GM23248 (cell line): ENCODE measurements at regions not wholly inside any gene's neighbourhood (a gene's known extent, or its start where the extent isn't known, plus 50 kb on each side); places are given as distances from the start of the nearest gene placed in this dataset.

ENCODE experiments used
- EZH2 ChIP-seq: fragments of 200-600 bp; sonication (generic); IDR thresholded peaks from 2 replicates; pipeline ENCODE4 v1.6.1; 2018; ENCODE audit warnings: antibody characterized with exemption, mild to moderate bottlenecking; ENCODE audit not compliant: insufficient read depth, poor library complexity, severe bottlenecking
- EZH2phosphoT487 ChIP-seq: fragments of 200-600 bp; sonication (generic); IDR thresholded peaks from 2 replicates; pipeline ENCODE4 v1.6.1; 2018; ENCODE audit warnings: antibody characterized with exemption, moderate library complexity, mild to moderate bottlenecking, low read depth; ENCODE audit not compliant: insufficient read depth

DNA sequence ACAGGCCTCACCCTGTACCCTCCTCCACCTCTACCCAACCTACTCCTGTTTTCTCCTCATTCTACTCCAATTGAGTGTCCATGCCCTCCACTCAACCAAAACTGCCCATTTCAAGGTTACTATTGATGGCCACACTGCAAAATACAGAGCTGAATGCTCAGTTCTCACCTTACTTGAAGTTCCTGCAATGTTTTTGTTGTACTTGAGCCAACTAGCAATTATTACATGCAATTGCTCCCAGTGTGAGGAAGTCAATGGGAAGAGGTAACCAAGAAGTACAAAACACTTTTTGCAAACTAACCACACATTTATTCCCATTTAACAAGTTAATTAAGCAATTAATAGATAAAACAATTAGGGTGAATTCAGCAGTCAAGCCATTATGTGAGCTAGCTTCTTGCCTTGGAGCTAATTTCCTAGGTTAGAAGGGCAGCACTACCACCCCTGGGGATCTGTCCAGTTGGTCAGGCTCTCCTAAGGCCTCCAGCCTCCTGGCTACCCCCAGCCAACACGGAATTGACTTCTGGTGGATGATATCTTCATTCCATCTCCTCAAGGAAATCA is 52.4 kb upstream of the GGTLC1 start:
- TF ChIP-seq EZH2phosphoT487 (no peak), EZH2 (no peak)
